PFSK-1 (cell line): ENCODE measurements at regions not wholly inside any gene's neighbourhood (a gene's known extent, or its start where the extent isn't known, plus 50 kb on each side); places are given as distances from the start of the nearest gene placed in this dataset.

Experiments used
- FOXP2 ChIP-seq: optimal IDR thresholded peaks from 2 replicates; pipeline ENCODE3; 2011; ENCODE audit warnings: borderline replicate concordance, control low read depth, inconsistent platforms; ENCODE audit not compliant: insufficient read depth; ENCODE audit errors: extremely low read length, extremely low read depth
- POLR2AphosphoS5 ChIP-seq: IDR thresholded peaks from 2 replicates; pipeline ENCODE4 v1.6.1; 2012; ENCODE audit warnings: low read depth, mild to moderate bottlenecking, control low read depth, low read length, moderate library complexity
- SIN3A ChIP-seq: IDR thresholded peaks from 2 replicates; pipeline ENCODE4 v1.6.1; 2012; ENCODE audit warnings: mild to moderate bottlenecking, low read length, moderate library complexity, borderline replicate concordance; ENCODE audit not compliant: insufficient read depth
- TAF1 ChIP-seq: IDR thresholded peaks from 2 replicates; pipeline ENCODE4 v1.6.1; 2012; ENCODE audit warnings: low read length, control low read depth, borderline replicate concordance; ENCODE audit not compliant: insufficient read depth
- TF ChIP-seq, protein P1 (sequence below), 2 experiments: IDR thresholded peaks; 2 replicates each; pipeline versions ENCODE4 v1.6.1 to v1.8.0; 2011 to 2012; ENCODE audit warnings: low read depth in 2 of 2, low read length in 2 of 2, control low read depth in 1 of 2, inconsistent platforms in 1 of 2, mild to moderate bottlenecking in 1 of 2, moderate library complexity in 1 of 2; ENCODE audit not compliant: insufficient read depth in 1 of 2

DNA sequence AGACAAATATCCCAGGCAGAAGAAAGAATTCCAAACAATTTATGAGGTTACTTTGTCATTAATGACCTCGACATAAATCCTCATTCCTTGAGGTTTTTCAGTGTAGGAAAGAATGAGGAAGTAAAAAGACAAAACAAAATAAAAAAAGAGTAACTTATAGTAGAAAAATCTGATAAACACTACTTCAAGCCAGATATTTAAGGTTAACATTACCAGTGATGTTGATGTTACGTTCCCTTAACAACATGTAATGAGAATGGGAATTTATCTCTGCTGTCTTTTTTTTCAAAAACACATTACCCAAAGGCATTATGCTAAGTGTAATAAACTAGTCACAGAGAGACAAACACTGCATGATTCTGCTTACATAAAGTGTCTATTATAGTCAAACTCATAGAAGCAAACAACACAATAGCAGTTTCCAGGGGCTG, 935.1 kb downstream of the SLITRK1 start:
- TF ChIP-seq SIN3A (no peak), TAF1 (no peak), POLR2AphosphoS5 (no peak), FOXP2 (no peak)
- TF ChIP-seq, protein P1, sequence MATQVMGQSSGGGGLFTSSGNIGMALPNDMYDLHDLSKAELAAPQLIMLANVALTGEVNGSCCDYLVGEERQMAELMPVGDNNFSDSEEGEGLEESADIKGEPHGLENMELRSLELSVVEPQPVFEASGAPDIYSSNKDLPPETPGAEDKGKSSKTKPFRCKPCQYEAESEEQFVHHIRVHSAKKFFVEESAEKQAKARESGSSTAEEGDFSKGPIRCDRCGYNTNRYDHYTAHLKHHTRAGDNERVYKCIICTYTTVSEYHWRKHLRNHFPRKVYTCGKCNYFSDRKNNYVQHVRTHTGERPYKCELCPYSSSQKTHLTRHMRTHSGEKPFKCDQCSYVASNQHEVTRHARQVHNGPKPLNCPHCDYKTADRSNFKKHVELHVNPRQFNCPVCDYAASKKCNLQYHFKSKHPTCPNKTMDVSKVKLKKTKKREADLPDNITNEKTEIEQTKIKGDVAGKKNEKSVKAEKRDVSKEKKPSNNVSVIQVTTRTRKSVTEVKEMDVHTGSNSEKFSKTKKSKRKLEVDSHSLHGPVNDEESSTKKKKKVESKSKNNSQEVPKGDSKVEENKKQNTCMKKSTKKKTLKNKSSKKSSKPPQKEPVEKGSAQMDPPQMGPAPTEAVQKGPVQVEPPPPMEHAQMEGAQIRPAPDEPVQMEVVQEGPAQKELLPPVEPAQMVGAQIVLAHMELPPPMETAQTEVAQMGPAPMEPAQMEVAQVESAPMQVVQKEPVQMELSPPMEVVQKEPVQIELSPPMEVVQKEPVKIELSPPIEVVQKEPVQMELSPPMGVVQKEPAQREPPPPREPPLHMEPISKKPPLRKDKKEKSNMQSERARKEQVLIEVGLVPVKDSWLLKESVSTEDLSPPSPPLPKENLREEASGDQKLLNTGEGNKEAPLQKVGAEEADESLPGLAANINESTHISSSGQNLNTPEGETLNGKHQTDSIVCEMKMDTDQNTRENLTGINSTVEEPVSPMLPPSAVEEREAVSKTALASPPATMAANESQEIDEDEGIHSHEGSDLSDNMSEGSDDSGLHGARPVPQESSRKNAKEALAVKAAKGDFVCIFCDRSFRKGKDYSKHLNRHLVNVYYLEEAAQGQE (IDR thresholded peaks at IDR 0.05; ENCODE audit: insufficient read depth in 1 of 2, low read depth in 2 of 2, low read length in 2 of 2) = no peak

DNA sequence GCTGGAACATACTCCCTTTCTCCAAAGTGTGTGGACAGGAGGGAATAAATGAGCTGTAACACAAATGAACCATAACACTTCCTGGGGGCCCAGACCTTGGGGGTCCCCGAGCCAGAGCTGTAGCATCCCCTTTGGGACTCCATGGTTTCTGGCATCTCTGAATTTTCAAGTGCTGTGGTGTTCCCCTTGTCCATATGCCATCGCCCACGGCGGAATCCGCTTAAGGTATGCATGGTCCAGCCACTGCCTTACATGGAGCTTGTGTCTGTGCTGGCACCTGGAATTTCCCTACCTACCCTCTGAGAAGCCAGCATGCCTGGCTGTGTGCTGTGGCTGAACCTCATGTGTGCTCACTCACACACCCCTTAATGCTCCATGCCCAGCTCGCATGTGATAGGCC, 943.6 kb downstream of the SLITRK1 start:
- TF ChIP-seq SIN3A (no peak), POLR2AphosphoS5 (no peak), FOXP2 (no peak), TAF1 (no peak)
- TF ChIP-seq, protein P1 (IDR thresholded peaks at IDR 0.05; ENCODE audit: insufficient read depth in 1 of 2, low read depth in 2 of 2, low read length in 2 of 2) = no peak

- TF ChIP-seq SIN3A (no peak), FOXP2 (no peak), TAF1 (no peak), POLR2AphosphoS5 (no peak)
- TF ChIP-seq, protein P1 (IDR thresholded peaks at IDR 0.05; ENCODE audit: insufficient read depth in 1 of 2, low read depth in 2 of 2, low read length in 2 of 2) = no peak
These were observed 948.3 kb downstream of the SLITRK1 start for GRCh38 chr13:82934000-82934399.

GRCh38 chr13:82925114-82925513, 957.2 kb downstream of the SLITRK1 start:
- TF ChIP-seq, protein P1 (IDR thresholded peaks at IDR 0.05; ENCODE audit: insufficient read depth in 1 of 2, low read depth in 2 of 2, low read length in 2 of 2) = no peak
- no peak for TF ChIP-seq FOXP2
- no peak for TF ChIP-seq POLR2AphosphoS5
- no peak for TF ChIP-seq TAF1
- no peak for TF ChIP-seq SIN3A

GRCh38 chr13:82917984-82918383, 964.3 kb downstream of the SLITRK1 start:
- TF ChIP-seq, protein P1 (IDR thresholded peaks at IDR 0.05; ENCODE audit: insufficient read depth in 1 of 2, low read depth in 2 of 2, low read length in 2 of 2) = no peak
- TF ChIP-seq SIN3A = no peak
- TF ChIP-seq FOXP2 = no peak
- TF ChIP-seq POLR2AphosphoS5 = no peak
- no peak for TF ChIP-seq TAF1
